Kidney epithelial cell (primary cell): ENCODE measurements at regions not wholly inside any gene's neighbourhood (a gene's known extent, or its start where the extent isn't known, plus 50 kb on each side); places are given as distances from the start of the nearest gene placed in this dataset.

ENCODE experiments used
- DNase-seq: peaks from one replicate; pipeline ENCODE4 v3.0.0-alpha.2; 2010; ENCODE audit warnings: low read depth
- H3K27me3 ChIP-seq: 2 replicates; pipeline ENCODE4 v1.6.0; 2011; ENCODE audit warnings: low read length; ENCODE audit not compliant: control insufficient read depth, insufficient read depth
- H3K36me3 ChIP-seq: 2 replicates; pipeline ENCODE4 v1.5.1; 2011; ENCODE audit warnings: low read length; ENCODE audit not compliant: control insufficient read depth, insufficient read depth
- H3K4me3 ChIP-seq: 2 replicates; pipeline ENCODE4 v1.5.1; 2011; ENCODE audit warnings: low read depth, mild to moderate bottlenecking, control low read depth, low read length
- CTCF ChIP-seq: IDR thresholded peaks from 2 replicates; pipeline ENCODE4 v1.5.1; 2011; ENCODE audit warnings: mild to moderate bottlenecking, moderate library complexity, low read length, control low read depth, inconsistent platforms; ENCODE audit not compliant: insufficient read depth, poor library complexity, severe bottlenecking

GRCh38 chr13:31853643-31854326 lies 114.5 kb downstream of the RXFP2 start:
- Histone ChIP-seq H3K27me3 (no peaks in the 10 kb centered on the region), H3K36me3 (no peaks in the 10 kb centered on the region), H3K4me3 (no peak overlapping the region)
- TF ChIP-seq CTCF: no peak
- no peak for DNase-seq

- TF ChIP-seq CTCF: no peak
- Histone ChIP-seq H3K36me3 (no peaks in the 10 kb centered on the region), H3K4me3 (no peak overlapping the region), H3K27me3 (no peaks in the 10 kb centered on the region)
- DNase-seq: no peak
Measured at GRCh38 chr13:31859571-31859970, 120.2 kb downstream of the RXFP2 start.

GRCh38 chr13:31860002-31860401 lies 120.7 kb downstream of the RXFP2 start:
- DNase-seq: no peak
- Histone ChIP-seq H3K4me3 (no peak overlapping the region), H3K27me3 (no peaks in the 10 kb centered on the region), H3K36me3 (no peaks in the 10 kb centered on the region)
- no peak for TF ChIP-seq CTCF

- no peak for DNase-seq
- no peaks in the 10 kb centered on the region for H3K27me3 ChIP-seq
- no peaks in the 10 kb centered on the region for H3K36me3 ChIP-seq
- H3K4me3 ChIP-seq: no peak overlapping the region
- TF ChIP-seq CTCF: no peak
Measured at GRCh38 chr13:31862828-31863227, 123.5 kb downstream of the RXFP2 start.

GRCh38 chr13:31864307-31864706 lies 125.0 kb downstream of the RXFP2 start:
- no peaks in the 10 kb centered on the region for H3K36me3 ChIP-seq
- no peak for TF ChIP-seq CTCF
- H3K4me3 ChIP-seq: no peak overlapping the region
- no peak for DNase-seq
- H3K27me3 ChIP-seq: no peaks in the 10 kb centered on the region

GRCh38 chr13:31866099-31866498 lies 126.8 kb downstream of the RXFP2 start:
- no peak for TF ChIP-seq CTCF
- Histone ChIP-seq H3K4me3 (no peak overlapping the region), H3K36me3 (no peaks in the 10 kb centered on the region), H3K27me3 (no peaks in the 10 kb centered on the region)
- no peak for DNase-seq
